GOT3 (cell line): ENCODE measurements at regions not wholly inside any gene's neighbourhood (a gene's known extent, or its start where the extent isn't known, plus 50 kb on each side); places are given as distances from the start of the nearest gene placed in this dataset.
"Not testable (repeated sequence)": the region's sequence is repeated elsewhere in the genome, so short reads cannot be mapped to it uniquely, and the experiment has no call there.

Experiments used
- DNase-seq: peaks from one replicate; lab custom pipeline; 2025; ENCODE audit warnings: mixed read lengths; lab: John Stamatoyannopoulos, UW

- DNase-seq = no peak
Measured at GRCh38 chr5:144634138-144634537, 463.5 kb downstream of the KCTD16 start.

GRCh38 chr5:144598451-144599068, 427.9 kb downstream of the KCTD16 start:
- DNase-seq = no peak

- DNase-seq = no peak
Measured at GRCh38 chr5:144596517-144596916, 425.8 kb downstream of the KCTD16 start.

DNA sequence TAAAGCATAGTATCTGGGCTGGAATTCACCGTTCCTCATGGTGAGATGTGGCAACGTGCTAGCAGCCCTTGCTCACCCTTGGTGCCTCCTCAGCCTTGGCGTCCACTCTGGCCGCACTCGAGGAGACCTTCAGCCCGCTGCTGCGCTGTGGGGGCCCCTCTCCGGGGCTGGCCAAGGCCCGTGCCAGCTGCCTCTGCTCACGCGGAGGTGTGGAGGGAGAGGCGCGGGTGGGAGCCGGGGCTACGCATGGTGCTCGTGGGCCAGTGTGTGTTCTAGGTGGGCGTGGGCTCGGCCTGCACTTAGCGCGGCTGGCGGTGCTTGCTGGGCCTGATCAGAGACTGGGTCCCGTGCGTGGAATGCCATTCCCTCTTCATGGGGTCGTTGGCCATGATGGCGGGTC, 424.2 kb downstream of the KCTD16 start:
- DNase-seq = no peak

GRCh38 chr5:144594234-144594633, 423.6 kb downstream of the KCTD16 start:
- DNase-seq = not testable (repeated sequence)

DNA sequence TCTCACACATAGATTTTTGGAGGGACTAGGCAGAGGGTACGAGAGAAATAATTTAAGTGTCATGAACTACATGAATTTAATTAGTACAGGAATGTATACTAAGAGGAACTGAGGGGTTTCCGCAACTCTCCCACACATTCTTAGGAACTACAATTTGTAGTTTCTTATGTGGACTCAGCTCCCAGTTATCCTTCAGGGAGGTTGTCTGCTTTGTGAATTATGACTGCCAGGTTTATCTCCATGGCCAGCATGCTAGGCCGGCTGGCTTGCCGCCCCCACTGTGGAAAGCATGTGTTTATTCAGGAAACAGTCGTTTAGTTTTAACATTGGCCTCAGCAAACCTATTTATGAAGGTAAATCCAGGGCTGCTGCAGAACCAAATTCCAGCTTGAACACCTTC, 415.0 kb downstream of the KCTD16 start:
- DNase-seq = no peak

- no peak for DNase-seq
Measured at GRCh38 chr5:144583541-144584449, 413.1 kb downstream of the KCTD16 start.

DNA sequence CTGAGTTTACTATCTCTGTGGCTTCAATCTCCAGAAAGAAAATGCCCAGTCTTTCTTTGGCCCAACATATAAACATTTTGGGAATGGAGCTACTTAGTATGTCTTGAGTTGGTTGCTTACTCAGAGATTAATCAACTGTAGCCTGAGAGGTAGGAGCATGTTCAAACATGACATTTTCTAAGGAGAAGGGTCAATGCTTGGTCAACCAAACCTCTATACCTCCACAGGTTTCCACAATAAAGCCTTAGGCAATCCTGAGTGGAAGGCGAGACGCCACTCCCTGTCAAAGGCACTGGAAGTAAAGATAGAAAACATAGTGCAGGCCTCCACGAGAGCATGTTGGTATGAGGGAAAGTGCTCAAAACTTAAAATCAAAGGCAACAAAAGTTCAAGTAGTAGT, 411.4 kb downstream of the KCTD16 start:
- DNase-seq = no peak

DNA sequence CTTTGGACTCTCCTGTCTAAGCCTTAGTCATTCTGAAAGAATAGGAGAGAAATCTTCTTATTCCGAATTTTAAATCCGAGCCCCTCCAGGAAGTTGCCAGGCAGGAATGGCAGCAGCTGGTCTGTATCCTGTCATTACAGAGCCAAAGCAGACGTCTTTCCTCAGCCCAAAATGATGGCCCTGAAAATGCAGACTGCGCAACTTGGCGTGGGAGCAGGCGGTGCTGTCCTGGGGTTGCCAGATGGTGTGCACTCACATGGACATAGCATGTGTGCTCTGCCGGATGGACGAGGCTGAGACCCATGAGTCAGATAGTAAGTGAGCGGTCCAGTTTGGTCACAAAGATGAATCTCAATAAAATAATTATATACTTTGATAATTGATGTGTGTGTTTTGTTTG, 410.4 kb downstream of the KCTD16 start:
- no peak for DNase-seq

- DNase-seq = no peak
Measured at GRCh38 chr5:144577676-144578075, 407.0 kb downstream of the KCTD16 start.

DNA sequence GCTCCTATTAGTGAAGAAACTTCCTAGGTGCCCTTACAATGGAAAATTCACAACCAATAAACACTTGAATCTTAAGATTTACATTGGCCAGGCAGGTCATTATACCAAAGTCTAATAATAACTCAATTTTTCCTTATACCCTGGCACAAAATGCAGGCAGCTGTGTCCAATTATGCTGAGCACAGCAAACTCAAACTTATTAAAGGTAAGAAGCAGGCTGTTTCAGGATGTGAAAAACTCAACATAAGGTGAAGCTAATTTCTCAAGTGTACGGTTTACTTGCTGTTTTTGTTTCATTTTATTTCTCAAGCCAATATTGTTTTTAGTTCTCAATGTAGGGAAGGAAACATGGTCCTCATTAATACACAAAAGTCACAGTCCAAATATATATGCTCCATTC, 405.1 kb downstream of the KCTD16 start:
- no peak for DNase-seq

GRCh38 chr5:144567421-144567780, 396.7 kb downstream of the KCTD16 start:
- DNase-seq = no peak

- no peak for DNase-seq
Measured at GRCh38 chr5:144566747-144567420, 396.2 kb downstream of the KCTD16 start.

GRCh38 chr5:144549580-144549979, 378.9 kb downstream of the KCTD16 start:
- DNase-seq = no peak

- DNase-seq = no peak
Measured at GRCh38 chr5:144548936-144549335, 378.3 kb downstream of the KCTD16 start.

DNA sequence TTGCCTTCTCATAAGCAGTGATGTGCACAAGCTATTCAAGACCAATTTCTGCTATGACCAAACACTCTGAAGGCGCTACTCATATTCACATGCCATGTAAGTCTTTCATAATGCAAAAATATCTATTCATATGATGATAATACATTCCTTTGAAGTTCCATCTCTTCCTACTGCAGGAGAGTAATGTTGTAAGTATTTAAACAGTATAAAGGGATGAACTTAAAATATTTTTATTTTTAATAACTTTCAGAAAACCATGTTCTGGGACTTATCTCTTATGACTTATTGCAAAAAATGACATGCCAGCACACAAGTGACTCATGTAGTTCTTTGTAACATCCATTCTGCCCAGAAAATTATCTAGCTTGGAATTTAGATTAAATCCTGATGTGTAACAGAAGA, 376.4 kb downstream of the KCTD16 start:
- DNase-seq = no peak

GRCh38 chr5:144538845-144539244, 368.2 kb downstream of the KCTD16 start:
- no peak for DNase-seq
